ENCODE measurements at regions not wholly inside any gene's neighbourhood (a gene's known extent, or its start where the extent isn't known, plus 50 kb on each side); places are given as distances from the start of the nearest gene placed in this dataset.

- TF ChIP-seq CTCF (IDR thresholded peaks at IDR 0.05): no peak
- no peak for TF ChIP-seq POLR2A (IDR thresholded peaks at IDR 0.05)
These were observed 922.9 kb downstream of the EFNB2 start for GRCh38 chr13:105612541-105612940.

All from right lobe of liver (tissue), 4 donors.